ENCODE measurements at regions not wholly inside any gene's neighbourhood (a gene's known extent, or its start where the extent isn't known, plus 50 kb on each side); places are given as distances from the start of the nearest gene placed in this dataset.

- H3K4me2 ChIP-seq (ENCODE audit: low read length) = no peak overlapping the region
- no peak overlapping the region for H3K27ac ChIP-seq (ENCODE audit: low read depth, low read length)
- no peaks in the 10 kb centered on the region for H3K36me3 ChIP-seq (ENCODE audit: control insufficient read depth, low read length)
- H3K79me2 ChIP-seq (ENCODE audit: control insufficient read depth, low read length) = no peaks in the 10 kb centered on the region
- no peaks in the 10 kb centered on the region for H3F3A ChIP-seq (ENCODE audit: control insufficient read depth, insufficient read depth)
- TF ChIP-seq CTCF (IDR thresholded peaks at IDR 0.05; ENCODE audit: low read depth, low read length, poor library complexity, severe bottlenecking) (no peak), EZH2phosphoT487 (IDR thresholded peaks at IDR 0.05; ENCODE audit: borderline replicate concordance, low read length) (no peak)
- no peaks in the 10 kb centered on the region for H3K9me3 ChIP-seq (ENCODE audit: control insufficient read depth, insufficient read depth, low read length)
- H4K20me1 ChIP-seq (ENCODE audit: control insufficient read depth, insufficient read depth, low read depth, low read length) = no peaks in the 10 kb centered on the region
- no peaks in the 10 kb centered on the region for H3K4me1 ChIP-seq (ENCODE audit: control insufficient read depth, low read length)
- no peak overlapping the region for H3K4me3 ChIP-seq (ENCODE audit: low read length)
- no peaks in the 10 kb centered on the region for H3K27me3 ChIP-seq (ENCODE audit: control insufficient read depth, low read length)
- H3K9me2 ChIP-seq (replicated peaks; ENCODE audit: control insufficient read depth, low read length) = no peaks in the 10 kb centered on the region
These were observed 217.0 kb downstream of the TBX18 start for GRCh38 chr6:84547341-84547801.

DNA sequence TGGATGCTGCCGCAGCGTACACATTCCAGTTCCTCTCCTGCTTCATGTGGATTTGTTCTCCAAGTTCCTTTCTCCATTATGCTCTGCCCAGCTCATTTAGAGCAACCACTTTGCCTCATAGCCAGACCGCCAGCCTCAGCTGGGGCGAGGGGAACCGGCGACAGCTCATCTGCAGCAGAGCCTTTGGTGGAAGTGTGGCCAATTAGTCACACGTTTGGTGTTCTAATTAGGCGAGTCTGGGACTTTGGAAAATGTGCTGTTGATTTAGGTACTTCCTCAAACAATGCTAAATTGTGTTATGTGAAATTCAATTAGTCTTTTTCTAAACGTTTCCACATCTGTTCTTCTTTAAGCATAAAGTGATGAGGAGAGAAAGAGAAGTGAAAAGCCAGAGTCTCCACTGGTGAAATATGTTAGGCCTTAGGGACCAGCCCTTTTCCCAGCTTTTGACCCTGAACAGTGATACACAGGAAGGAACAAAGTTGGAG is 217.9 kb downstream of the TBX18 start:
- no peaks in the 10 kb centered on the region for H3F3A ChIP-seq (ENCODE audit: control insufficient read depth, insufficient read depth)
- H3K27me3 ChIP-seq (ENCODE audit: control insufficient read depth, low read length) = no peaks in the 10 kb centered on the region
- H3K79me2 ChIP-seq (ENCODE audit: control insufficient read depth, low read length) = no peaks in the 10 kb centered on the region
- H3K4me3 ChIP-seq (ENCODE audit: low read length) = no peak overlapping the region
- no peaks in the 10 kb centered on the region for H3K36me3 ChIP-seq (ENCODE audit: control insufficient read depth, low read length)
- TF ChIP-seq CTCF (IDR thresholded peaks at IDR 0.05; ENCODE audit: low read depth, low read length, poor library complexity, severe bottlenecking) (no peak), EZH2phosphoT487 (IDR thresholded peaks at IDR 0.05; ENCODE audit: borderline replicate concordance, low read length) (no peak)
- no peaks in the 10 kb centered on the region for H3K9me2 ChIP-seq (replicated peaks; ENCODE audit: control insufficient read depth, low read length)
- no peaks in the 10 kb centered on the region for H3K9me3 ChIP-seq (ENCODE audit: control insufficient read depth, insufficient read depth, low read length)
- no peak overlapping the region for H3K27ac ChIP-seq (ENCODE audit: low read depth, low read length)
- no peaks in the 10 kb centered on the region for H4K20me1 ChIP-seq (ENCODE audit: control insufficient read depth, insufficient read depth, low read depth, low read length)
- no peaks in the 10 kb centered on the region for H3K4me1 ChIP-seq (ENCODE audit: control insufficient read depth, low read length)
- no peak overlapping the region for H3K4me2 ChIP-seq (ENCODE audit: low read length)

DNA sequence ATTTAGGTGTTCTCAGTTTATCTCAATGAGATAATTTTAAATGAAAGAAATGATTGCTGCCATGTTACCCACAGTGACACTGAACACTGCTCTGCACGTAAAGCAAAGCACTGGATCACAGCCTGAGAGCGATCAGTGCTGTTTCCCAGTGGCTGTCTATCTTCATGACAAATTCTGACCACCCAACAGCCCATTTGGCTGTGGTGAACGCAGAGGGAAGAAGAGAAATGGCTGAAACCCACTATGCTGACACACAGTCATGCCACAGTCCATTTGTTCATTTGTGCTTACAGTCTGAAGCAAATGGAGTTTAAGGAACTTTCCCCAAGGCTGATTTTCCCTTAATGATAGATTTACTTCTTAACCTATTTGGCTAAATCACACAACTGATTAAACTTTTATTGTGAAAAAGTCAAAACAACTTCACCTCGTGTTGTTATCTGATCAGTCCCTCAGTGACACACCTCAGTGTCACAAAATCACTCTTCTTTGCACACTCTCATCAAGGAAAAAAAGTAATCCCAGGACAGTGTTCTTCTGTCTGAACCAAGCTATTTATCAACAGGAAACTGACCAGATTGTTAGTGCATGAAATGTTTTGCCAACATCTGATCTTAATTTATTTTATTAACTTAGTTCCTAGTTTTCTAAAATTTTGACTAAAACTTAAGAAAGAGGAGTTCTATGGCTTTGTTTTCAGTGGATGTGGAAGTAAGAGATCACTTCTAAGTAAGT is 225.1 kb downstream of the TBX18 start:
- H3K27ac ChIP-seq (ENCODE audit: low read depth, low read length) = no peak overlapping the region
- no peaks in the 10 kb centered on the region for H3K9me3 ChIP-seq (ENCODE audit: control insufficient read depth, insufficient read depth, low read length)

More for the DNA sequence above, 225.1 kb downstream of the TBX18 start:
- no peak overlapping the region for H3K4me3 ChIP-seq (ENCODE audit: low read length)
- no peak overlapping the region for H3K4me2 ChIP-seq (ENCODE audit: low read length)
- no peaks in the 10 kb centered on the region for H3F3A ChIP-seq (ENCODE audit: control insufficient read depth, insufficient read depth)
- H3K4me1 ChIP-seq (ENCODE audit: control insufficient read depth, low read length) = no peaks in the 10 kb centered on the region
- TF ChIP-seq CTCF (IDR thresholded peaks at IDR 0.05; ENCODE audit: low read depth, low read length, poor library complexity, severe bottlenecking) = no peak
- no peak for TF ChIP-seq EZH2phosphoT487 (IDR thresholded peaks at IDR 0.05; ENCODE audit: borderline replicate concordance, low read length)
- no peaks in the 10 kb centered on the region for H3K9me2 ChIP-seq (replicated peaks; ENCODE audit: control insufficient read depth, low read length)
- H3K79me2 ChIP-seq (ENCODE audit: control insufficient read depth, low read length) = no peaks in the 10 kb centered on the region
- H3K36me3 ChIP-seq (ENCODE audit: control insufficient read depth, low read length) = no peaks in the 10 kb centered on the region
- H4K20me1 ChIP-seq (ENCODE audit: control insufficient read depth, insufficient read depth, low read depth, low read length) = no peaks in the 10 kb centered on the region
- H3K27me3 ChIP-seq (ENCODE audit: control insufficient read depth, low read length) = no peaks in the 10 kb centered on the region
